Lower leg skin (tissue), 3 donors: ENCODE measurements at regions not wholly inside any gene's neighbourhood (a gene's known extent, or its start where the extent isn't known, plus 50 kb on each side); places are given as distances from the start of the nearest gene placed in this dataset.

Source experiments
- CTCF ChIP-seq, 3 donors: fragments of 450-650 bp; IDR thresholded peaks; one replicate each; pipeline ENCODE4 v1.5.1; 2016; ENCODE audit warnings: antibody characterized with exemption in 3 of 3, mild to moderate bottlenecking in 3 of 3, moderate library complexity in 2 of 3
- POLR2A ChIP-seq, 2 donors: fragments of 450-650 bp; IDR thresholded peaks; one replicate each; pipeline ENCODE4 v1.6.1; 2016 to 2017; ENCODE audit warnings: antibody characterized with exemption in 2 of 2, mild to moderate bottlenecking in 1 of 2, moderate library complexity in 1 of 2

GRCh38 chr13:111846391-111847159 lies 220.4 kb upstream of the SOX1 start:
- TF ChIP-seq CTCF (IDR thresholded peaks at IDR 0.05) (no peak), POLR2A (IDR thresholded peaks at IDR 0.05) (no peak)
